ENCODE measurements at regions not wholly inside any gene's neighbourhood (a gene's known extent, or its start where the extent isn't known, plus 50 kb on each side); places are given as distances from the start of the nearest gene placed in this dataset.
"Not testable (repeated sequence)": the region's sequence is repeated elsewhere in the genome, so short reads cannot be mapped to it uniquely, and the experiment has no call there.

- not testable (repeated sequence) for DNase-seq (ENCODE audit: low spot score)
Observed at GRCh38 chr11:25501426-25501825, 830.5 kb upstream of the ANO3 start.

- DNase-seq (ENCODE audit: low spot score), result no peak
Observed at GRCh38 chr11:25515576-25515975, 816.4 kb upstream of the ANO3 start.

- no peak for DNase-seq (ENCODE audit: low spot score)
Observed at GRCh38 chr11:25520459-25520858, 811.5 kb upstream of the ANO3 start.

GRCh38 chr11:25527841-25528240, 804.1 kb upstream of the ANO3 start:
- no peak for DNase-seq (ENCODE audit: low spot score)

- DNase-seq (ENCODE audit: low spot score), result no peak
Observed at GRCh38 chr11:25529572-25529971, 802.4 kb upstream of the ANO3 start.

- no peak for DNase-seq (ENCODE audit: low spot score)
Observed at GRCh38 chr11:25535467-25536272, 796.3 kb upstream of the ANO3 start.

DNA sequence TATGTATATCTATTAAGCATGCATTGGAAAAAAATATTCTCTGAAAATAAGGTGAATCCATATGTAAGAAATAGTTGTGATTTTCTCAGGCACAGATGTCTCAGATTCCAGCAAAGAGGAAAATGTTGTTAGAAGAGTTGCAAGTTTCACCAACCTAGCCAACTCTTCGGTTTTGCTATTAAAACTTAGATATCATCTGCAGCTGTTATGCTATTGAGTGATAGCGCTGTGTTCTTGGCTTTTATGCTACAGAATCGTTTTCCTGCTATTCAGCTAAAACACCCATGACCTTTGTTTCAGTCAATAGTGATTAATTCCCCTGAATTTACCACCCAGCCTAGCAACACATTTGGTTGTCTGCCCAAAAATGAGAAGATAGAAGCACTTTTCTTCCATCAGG, 795.6 kb upstream of the ANO3 start:
- no peak for DNase-seq (ENCODE audit: low spot score)

DNA sequence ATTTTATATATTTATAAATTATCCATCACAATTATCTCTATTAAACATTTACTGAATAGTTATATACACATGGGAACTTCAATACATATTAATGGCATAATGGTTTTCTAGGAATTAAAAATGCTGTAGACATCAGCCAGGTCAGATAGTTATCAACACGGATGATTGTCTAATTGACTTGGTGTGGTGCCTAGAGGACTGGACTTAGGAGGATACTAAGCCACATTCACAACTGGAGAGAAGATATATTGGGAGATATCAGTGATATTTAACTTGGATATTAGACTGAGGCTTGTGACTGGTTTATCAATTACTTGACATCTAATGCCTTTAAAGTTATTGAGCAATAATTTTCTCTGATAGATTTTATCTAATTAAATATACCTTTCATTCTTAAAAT, 794.5 kb upstream of the ANO3 start:
- no peak for DNase-seq (ENCODE audit: low spot score)

GRCh38 chr11:25547292-25547691, 784.6 kb upstream of the ANO3 start:
- no peak for DNase-seq (ENCODE audit: low spot score)

GRCh38 chr11:25562417-25562816, 769.5 kb upstream of the ANO3 start:
- DNase-seq (ENCODE audit: low spot score), result no peak

DNA sequence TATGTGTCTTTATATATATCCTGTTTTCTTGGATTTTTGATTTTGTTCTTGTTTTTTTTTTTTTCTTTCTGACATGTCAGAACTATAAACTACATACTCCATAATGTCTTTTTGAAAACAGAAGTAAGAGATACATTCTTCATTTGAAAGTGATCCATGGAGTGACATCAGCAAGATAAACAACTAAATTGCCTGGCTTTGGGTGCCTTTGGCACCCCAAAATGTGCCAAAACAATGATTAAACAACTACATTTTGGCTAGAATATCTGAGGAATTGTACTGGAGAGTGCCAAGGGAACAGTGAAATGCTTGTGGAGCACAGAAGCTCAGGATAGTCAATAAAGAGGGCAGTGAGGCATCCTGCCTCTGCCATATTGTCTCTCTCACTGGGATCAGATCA, 766.1 kb upstream of the ANO3 start:
- DNase-seq (ENCODE audit: low spot score), result no peak

GRCh38 chr11:25566298-25567200, 765.4 kb upstream of the ANO3 start:
- DNase-seq (ENCODE audit: low spot score), result peak; percentile 57

DNA sequence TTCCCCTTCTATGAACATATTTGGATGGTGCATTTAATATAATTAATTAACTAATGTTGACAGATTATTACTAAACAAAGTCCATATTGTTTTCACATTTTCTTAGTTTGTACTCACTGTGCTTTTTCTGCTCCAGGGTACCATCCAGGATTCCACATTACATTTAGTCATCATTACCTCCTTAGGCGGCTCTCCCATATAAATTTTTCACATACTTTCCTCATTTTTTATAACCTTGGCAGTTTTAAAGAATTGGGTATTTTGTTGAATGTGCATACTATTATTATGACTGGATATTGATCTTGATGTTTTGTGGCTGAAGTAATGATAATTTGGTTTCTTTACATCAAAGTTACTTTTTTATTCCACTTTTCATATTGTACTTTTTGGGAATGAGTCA, 755.6 kb upstream of the ANO3 start:
- no peak for DNase-seq (ENCODE audit: low spot score)

DNA sequence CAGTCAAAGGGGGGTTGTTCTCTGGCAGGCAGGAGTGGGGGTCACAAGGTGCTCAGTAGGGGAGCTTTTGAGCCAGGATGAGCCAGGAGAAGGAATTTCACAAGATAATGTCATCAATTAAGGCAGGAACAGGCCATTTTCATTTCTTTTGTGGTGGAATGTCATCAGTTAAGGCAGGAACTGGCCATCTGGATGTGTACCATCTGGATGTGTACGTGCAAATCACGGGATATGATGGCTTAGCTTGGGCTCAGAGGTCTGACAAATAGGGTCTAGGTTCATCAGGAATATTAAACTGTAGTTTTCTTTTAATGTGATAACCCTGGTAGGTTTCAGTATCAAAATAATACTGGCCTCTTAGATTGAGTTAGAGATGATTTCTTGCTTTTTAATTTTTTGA, 752.4 kb upstream of the ANO3 start:
- DNase-seq (ENCODE audit: low spot score), result not testable (repeated sequence)

DNA sequence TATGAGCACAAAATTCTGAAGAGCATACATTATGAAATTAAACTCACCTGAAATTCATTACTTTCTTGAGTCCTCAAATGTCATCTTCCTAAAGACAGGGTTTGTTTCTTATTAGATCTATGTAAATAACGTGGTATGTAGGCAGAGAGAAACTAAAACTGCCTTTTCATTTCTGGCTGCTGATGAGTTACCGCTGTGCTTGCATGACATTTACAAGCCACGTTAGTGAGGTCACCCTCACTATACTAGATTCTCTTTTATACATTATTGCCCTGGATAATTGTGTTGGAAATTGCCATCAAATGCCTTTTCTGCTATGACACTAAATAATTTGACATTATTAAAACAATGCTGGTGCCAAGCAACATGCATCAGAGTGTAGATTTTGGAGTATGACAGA, 748.3 kb upstream of the ANO3 start:
- no peak for DNase-seq (ENCODE audit: low spot score)

DNA sequence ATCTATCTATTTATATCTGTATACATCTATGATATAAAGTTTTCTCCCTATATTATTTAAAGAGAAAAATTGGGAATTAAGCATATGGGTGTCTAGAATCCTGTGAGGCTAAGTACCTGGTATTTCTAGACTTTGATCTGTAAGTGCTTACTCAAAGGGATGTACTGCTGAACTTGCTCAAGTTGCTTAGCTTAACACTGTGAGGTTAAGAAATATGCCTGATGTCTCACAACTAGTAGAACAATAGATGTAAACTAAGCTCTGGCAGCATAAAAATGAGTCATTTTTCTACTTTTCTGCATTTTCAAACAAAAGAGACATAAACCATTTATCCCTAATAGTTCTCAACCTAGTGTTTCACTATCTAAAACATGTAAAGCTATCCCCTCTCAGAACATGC, 744.4 kb upstream of the ANO3 start:
- DNase-seq (ENCODE audit: low spot score), result no peak

DNA sequence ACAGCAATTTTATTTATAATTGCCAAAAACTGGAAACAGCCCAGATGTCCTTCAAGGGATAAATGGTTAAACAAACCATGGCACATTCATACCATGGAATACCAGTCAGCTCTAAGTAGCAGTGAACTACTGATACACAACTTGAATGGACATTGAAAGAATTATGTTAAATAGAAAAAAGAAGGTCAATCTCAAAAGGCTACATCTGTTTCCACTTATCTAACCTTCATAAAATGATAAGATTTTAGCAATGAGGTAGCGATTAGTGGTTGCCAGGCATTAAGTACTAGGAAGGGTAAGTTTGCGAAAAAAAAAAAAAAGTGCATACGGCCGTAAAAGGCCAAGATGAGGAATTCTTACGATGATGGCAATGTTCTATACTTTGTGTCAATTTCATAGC, 738.7 kb upstream of the ANO3 start:
- no peak for DNase-seq (ENCODE audit: low spot score)

DNA sequence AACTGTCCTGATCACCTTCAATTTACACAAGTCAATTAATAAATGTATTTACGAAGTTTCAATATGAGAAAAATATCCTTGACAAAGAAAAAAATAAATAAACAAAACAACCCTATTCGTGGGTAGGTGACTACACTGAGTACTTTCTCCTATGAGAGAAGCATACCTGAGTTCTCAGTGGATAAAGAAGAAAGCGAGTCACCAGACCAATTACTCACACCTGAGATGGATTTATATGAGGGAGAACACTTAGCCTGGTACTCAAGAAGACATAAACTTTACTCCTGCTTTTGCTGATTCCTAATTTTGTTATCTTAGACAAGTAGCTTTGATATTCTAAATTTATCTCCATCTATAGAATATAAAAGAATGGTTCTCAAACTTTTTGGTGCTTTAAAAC, 735.2 kb upstream of the ANO3 start:
- DNase-seq (ENCODE audit: low spot score), result no peak

GRCh38 chr11:25597696-25598095, 734.2 kb upstream of the ANO3 start:
- DNase-seq (ENCODE audit: low spot score), result no peak

- DNase-seq (ENCODE audit: low spot score), result no peak
Observed at GRCh38 chr11:25602149-25602548, 729.8 kb upstream of the ANO3 start.

DNA sequence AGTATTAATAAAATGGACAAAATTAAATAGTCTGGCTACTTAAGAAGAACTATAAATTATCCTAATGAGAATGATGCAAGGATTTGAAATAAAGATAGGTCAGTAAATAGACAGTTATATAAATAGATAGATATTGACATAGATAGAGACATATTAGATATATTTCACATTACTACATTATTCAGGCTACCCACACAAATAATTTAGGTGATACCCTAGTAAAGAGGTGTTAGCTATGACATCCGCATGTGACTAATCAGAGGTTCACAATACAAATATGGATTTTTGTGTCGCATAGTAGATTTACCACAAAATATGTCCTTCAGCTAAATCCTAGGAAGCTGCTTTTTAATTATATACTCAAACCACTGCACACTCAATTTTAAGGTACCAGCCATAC, 729.0 kb upstream of the ANO3 start:
- DNase-seq (ENCODE audit: low spot score), result no peak

DNA sequence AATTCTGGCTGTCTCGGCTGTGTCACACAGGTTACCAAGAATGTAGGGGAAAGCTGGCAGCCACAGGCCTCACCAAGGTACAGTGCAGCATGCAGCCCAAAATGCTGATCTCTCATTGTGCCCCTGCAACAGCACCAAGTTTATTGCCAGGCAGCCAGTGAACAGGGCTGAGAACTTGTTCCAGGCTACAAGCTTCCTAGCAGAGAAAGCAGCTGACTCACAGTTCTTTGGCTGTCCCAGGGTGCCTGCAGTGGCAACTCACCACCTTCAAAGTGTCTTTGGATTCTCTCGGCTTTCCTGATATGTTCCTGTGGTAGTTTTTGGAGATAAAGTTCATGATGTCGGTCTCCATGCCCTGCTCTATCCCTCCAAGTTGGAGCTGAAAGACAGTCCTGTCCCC, 719.1 kb upstream of the ANO3 start:
- DNase-seq (ENCODE audit: low spot score), result no peak

DNA sequence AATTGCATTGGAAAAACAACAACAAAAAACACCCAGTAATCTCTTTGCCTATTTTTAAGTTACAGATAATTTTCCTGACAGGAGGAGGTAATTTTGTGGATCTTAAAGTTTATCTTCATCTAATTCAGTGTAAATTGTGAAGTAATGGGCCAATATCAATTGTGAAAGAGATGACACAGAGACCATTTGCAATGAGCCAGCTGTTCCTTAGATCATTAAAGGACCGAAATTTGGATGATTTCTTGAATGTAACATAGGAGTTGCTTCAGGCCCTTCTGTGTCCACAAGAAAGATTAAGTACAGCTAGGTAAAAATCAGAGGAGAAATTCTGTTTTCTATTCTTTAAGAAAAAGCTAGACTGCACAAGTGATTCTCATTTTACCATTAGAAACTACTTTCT, 718.5 kb upstream of the ANO3 start:
- DNase-seq (ENCODE audit: low spot score), result no peak
